NCI-H2081 treated with DMSO at 0.1 percent for 48 hours (cell line): ENCODE measurements at regions not wholly inside any gene's neighbourhood (a gene's known extent, or its start where the extent isn't known, plus 50 kb on each side); places are given as distances from the start of the nearest gene placed in this dataset.

Source experiments
- DNase-seq: peaks from one replicate; lab custom pipeline; 2025; lab: John Stamatoyannopoulos, UW

DNA sequence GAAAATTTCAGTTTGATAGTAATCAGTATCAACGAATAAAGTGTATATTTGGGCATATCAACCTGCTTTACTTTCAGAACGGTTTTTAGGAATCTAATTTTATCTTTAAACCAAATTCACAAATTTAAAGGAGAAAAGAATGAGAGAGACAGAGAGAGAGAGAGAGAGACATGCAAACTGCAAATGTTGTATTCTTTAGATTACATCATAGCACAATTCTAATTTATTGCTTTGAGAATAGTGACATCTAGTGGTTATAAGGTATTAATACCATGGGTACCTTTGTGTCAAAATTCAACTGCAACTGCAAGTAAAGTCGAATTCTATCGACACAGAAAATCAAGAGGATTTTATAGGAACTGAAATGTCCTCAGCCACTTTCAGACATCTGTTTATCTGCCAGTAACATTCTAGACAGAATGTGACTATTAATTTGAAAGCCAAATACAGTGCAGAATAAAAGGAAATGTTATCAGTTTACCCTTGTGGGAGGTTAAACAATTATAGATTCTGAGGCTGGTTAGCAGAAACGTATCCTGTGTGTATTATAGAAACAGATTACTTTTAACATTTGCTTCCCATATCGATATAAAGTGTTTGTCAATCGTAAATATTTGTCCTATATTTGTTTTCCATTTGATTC lies 529.8 kb upstream of the VRK2 start:
- DNase-seq: peak; percentile 35

DNA sequence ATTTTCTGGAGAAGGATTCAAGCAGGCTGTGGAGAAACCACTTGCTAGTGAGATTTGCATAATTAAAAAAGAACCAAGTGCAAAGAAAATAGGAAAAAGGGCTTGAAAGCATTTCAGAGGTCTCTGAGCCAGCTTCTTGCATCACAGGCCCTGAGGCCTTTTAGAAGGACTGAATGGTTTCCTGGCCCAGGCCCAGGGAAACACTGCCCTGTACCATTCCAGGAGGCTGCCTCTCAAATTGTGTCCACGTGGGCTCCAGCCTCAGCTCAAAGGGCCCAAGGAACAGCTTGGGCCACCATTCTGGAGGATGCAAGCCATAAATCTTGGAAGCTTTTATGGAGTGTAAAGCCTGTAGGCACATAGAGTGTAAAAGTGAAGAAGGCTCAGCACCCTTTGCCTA lies 523.3 kb upstream of the VRK2 start:
- no peak for DNase-seq

DNA sequence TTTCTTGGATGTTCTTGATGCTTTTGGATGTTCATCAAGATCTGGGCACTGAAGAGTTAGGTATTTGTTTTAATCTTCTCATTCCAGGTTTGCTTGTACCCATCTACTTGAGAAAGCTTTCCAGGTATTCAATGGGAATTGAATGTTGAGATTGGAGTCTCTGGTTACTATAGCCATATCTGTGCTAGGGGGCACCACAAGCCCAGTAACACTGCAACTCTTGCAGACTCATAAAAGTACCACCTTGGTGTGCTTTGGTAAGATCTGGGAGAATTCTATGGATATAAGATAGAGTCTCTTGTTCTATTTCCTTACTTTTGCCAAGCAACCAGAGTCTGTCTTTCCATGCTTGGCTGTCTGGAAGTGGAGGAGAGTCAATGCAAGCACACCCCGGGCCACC lies 518.9 kb upstream of the VRK2 start:
- no peak for DNase-seq

DNA sequence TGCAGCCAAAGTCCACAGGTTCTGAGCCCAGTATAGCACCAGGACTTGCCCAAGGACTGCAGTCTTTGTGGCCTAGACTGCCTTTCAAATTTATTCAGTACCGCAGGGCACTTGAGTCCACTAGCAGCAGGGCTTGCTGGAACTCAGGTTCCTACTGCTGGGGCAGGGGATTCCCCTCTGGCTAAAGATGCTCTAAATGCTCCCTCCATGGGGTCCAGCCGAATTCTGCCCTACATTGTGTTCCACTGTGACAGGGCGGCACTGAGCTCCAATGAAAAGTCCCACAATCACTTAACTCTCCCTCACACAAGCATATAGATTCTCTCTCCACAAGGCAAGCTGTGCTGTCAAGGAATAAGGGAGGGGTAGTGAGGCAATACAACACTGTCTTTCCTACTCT lies 518.1 kb upstream of the VRK2 start:
- no peak for DNase-seq

DNA sequence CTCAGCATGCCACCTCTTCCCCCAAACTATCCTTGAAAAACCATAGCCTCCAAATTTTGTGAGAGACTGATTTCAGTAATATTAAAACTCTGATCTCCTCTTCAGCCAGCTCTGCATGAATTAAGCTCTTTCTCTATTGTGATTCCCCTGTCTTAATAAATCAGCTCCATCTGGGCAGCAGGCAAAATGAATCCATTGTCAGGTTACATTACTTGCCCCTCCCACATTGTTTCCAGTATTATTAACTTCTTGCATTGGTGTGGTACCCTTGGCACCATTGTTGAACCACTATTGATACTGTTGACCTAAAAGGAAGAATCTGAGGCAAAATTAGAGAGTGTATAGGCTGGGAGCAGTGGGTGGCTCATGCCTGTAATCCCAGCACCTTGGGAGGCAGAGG lies 512.2 kb upstream of the VRK2 start:
- DNase-seq: no peak

DNA sequence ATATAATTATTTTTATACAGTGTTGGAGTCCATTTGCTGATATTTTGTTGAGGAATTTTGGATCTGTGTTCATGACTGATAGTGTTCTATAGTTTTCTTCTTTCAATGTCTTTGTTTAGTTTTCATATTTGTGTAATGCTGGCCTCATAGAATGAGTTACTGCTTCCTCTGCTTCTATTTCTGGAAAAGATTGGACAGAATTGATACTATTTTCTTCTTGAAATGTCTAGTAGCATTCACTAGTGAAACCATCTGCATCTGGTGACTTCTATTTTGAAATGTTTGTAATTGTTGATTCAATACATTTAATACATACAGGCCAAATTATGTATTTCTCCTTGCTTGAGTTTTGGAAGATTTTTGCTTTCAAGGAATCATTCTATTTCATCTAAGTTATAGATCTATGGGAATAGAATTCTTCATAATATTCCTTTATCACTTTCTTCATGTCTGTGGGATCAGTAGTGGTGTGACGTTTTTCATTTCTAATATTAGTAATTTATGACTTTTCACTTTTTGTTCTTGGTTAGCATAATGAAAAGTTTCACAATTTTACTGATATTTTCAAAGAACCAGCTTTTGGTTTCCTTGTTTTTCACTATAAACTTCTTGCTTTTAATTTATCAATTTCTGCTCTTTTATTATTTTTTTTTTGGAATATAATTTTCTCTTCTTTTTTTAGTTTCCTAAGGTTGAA lies 509.9 kb upstream of the VRK2 start:
- no peak for DNase-seq

DNA sequence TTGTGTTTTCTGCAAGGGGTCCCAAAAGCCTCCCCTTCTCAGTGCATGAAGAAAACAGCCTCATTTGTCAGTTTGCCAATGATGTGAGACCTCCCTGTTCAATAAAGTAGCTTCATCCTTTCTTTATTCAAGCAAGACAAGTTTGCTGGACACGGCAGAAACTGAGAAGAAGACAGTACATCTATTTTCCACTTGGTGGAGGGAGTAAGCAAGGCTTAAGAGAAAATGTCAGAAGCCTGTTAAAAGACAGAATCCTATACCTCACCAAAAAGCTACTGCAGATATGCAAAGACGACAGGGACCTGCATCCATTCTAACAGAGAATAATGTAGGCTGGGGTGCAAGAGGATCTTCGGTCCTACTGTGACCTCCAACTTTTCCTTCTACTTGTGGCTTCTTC lies 506.8 kb upstream of the VRK2 start:
- no peak for DNase-seq

DNA sequence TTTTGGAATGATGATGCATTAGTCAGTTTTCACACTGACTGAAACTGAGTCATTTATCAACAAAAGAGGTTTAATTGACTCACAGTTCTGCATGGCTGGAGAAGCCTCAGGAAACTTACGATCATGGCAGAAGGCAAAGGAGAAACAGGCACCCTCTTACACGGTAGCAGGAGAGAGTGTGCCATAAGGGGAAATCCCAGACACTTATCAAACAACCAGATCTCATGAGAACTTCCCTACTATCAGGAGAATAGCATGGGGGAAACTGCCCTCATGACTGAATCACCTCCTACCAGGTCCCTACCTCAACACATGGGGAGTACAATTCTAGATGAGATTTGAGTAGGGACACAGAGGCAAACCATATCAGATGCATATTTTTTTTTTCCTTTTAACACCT lies 504.5 kb upstream of the VRK2 start:
- DNase-seq: no peak

DNA sequence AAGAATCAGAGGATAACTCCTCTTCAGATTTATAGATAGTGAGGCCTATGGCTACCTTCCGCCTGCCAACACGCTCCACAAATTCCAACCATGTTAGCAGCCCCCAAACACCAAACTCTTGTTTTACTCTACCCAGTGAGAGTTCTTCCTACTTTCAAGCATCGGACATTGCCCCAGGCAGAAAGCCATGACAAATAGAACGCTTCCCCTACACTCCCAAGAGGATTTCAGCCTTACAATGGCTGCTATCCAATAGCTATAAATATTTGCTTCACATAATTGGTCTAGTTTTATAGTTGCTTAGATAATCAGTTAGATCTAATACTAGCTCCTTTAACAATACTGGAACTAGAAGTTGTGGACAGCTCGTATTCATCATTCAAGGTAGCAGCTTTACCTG lies 503.4 kb upstream of the VRK2 start:
- DNase-seq: no peak

DNA sequence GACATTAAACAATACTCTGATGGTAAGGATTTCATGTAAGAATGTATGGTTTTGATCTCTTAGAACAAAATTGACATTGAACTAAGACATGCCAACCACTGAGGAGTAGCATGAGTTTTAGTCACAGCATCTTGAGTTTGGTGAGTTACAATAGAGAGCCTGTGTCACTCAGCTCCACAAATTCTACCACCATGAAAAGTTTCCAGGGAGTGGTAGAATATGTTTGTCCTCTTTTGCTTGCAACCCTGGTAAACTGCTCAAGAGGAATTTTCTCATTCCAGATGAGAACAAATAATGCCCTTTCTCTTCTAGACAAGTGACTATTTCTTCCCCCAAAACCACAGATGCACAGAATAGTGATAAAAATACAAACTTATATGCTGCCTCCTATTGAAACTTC lies 502.0 kb upstream of the VRK2 start:
- no peak for DNase-seq

DNA sequence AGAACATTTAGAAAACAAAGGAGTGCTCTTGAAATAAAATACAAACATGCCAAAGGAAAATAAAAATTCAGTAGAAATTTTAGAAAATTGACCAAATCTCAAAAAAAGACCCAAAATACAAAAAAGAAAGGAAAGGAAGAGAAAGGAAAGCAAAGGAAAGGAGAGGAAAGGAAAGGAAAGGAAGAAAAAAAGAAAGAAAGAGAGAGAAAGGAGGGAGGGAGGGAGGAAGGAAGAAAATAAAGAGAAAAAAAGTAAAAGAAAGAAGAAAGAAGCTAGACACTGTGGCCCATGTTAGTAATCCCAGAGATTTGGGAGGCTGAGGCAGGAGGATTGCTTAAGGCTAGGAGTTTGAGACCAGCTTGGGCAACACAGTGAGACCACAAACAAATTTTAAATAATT lies 500.1 kb upstream of the VRK2 start:
- DNase-seq: no peak

DNA sequence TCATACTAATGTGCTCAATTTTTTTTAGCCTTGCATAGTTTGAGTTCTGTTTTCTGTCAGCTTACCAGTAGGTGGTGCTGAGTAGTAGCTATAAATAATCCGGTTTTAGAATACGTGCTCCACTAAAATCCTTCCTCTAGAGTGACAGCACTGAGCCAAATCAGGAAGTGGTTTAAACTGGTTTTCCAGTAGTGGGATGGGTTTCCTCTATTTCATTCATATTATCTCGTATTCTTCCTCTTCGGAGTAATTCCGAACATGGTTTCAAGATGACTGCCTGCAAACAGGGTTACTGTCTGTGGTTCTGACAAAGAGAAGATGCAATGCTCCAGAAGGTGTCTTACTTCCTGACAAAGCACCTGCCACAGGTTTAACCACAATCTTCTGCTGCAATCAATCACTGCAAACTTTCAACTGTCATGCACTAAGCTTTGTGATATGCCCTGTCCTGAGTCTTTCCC lies 496.9 kb upstream of the VRK2 start:
- peak; percentile 47 for DNase-seq

DNA sequence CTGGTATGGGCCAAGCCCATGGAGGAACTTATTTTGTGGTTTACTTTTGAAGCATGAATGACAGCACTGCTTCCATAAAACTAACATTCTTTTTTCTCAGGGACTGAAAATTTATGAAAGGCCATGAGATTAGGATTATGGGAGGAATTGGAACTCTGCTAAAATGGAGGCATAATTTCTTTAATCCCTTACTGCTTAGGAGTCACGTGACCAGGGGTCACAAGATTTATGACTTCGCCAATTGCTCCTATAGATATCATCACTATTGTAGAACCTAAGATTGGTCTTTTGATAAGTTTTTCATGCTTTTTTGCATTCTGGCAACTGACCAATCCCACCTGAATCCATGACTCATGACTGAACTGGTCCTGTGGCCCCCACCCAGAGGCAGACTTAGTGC lies 495.7 kb upstream of the VRK2 start:
- no peak for DNase-seq

DNA sequence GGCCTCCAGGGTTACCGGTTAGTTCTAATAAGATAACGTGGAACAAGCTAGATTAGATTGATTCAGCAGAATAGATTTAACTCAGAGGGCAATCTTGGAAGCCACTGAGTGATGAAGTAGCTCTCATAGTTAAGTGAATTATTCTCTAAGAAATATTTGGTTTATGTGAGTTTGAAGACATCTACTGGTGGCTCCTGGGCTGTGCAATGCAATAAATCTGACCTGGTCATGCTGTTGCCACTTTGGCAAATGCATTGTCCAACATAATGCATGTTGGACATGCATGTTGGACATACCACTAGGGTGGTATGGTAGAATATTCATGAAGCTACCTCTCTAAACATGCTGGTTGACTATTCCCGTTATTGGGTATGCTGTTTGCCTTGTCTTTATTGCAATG lies 493.7 kb upstream of the VRK2 start:
- no peak for DNase-seq

DNA sequence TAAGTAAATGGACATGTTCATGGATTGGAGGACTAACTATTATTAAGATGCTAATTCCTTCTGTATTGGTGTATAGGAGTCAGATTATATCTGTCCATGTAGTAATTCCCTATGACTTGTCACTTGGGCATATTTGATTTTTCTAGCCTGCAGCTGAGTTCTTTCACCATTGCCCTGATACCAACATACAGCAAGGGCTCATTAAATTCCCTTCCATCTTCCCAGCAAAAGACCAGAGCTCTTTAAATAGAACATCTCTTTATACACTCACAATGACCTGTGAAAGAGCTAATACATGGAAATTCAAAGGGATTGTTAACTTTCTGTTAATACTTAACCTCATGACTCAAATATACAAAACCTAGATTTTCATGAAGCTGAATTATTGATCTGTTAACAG lies 492.3 kb upstream of the VRK2 start:
- no peak for DNase-seq

DNA sequence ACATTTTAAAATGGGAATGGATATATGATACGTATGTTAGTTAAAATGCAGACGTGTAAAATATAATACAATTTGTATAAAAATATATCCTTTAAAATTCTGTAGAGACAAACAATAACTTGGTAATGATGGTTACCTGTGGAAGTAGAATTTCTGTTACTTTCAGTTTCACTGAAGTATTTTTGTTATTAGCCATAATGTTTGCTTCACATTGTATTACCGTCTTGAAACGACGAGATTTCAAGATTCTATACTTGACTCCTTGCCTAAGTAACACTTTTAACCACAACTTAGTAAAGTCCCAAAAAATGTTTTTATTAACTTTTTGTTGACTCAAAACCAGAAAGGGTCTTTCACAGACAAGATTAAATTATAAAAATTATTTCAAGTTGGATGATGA lies 488.3 kb upstream of the VRK2 start:
- DNase-seq: no peak

DNA sequence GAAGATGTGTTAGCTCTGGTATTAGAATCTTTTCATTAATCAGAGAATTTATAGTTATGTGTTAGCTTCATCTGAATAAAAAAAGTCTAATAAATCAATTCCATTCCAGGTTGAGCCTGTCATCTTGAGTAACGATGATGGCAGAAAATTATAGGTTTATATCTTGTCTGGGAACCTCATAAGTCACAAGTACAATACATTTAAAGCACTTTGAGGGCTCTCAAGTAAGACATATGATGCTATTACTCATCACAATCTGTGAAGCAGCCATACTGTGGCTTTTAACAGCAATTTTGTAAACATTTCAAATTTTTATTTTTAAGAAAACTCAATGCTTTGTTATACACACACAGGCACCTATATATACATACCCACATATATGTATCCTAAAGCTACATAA lies 484.1 kb upstream of the VRK2 start:
- no peak for DNase-seq

DNA sequence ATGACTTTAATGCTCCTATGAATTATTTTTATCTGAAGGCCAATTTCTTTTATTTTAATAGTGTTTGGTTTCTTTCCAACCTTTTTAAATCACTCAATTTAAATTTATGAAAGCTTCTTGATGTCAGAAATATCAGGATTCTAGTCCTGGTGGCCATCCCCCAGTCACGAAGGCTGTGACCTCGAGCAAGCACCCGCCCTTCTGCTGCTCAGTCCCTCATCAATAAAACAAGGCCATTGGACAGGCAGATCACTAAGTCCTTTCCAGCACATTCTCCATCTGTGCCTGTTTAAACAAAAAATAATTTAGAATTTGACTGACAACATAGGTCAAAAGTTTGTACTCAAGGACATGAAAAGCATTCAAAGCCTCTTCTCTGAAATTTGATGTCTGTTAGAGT lies 483.6 kb upstream of the VRK2 start:
- no peak for DNase-seq

DNA sequence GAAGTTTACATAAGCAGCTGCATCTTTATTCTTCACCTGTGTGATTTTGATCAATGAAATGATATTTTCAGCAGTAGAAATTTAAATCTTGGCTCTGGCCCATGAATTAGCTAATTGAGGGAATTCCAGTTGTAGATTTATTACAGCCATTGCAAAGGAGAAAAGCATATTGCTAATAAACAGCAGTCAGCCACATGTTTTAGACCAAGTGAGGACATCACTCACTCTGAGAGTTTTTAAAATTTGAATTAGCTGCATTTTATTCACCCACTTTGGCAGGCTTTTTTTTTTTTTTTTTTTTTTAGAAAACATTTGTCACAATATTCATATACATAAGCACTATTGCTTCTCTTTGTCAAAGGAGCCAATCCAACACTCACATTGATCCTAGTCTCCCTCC lies 479.4 kb upstream of the VRK2 start:
- no peak for DNase-seq

DNA sequence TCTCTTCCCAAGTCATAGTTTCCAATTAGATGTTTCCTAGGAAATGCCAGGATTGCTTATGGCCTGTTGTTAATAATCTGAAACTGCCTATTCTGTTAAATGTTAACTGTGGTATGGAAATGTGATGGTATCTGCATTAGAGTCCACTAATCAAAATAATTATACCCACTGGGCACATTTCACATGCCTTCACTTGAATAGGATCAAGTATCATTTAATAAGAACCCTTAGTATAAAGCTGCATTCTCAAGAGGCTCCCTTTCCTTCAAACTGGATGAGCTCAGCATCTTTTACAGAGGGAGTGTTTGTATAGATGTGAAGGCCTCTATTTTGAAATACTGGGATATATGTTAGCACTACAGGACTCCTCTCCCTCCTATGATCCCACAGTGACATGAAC lies 477.2 kb upstream of the VRK2 start:
- DNase-seq: no peak

DNA sequence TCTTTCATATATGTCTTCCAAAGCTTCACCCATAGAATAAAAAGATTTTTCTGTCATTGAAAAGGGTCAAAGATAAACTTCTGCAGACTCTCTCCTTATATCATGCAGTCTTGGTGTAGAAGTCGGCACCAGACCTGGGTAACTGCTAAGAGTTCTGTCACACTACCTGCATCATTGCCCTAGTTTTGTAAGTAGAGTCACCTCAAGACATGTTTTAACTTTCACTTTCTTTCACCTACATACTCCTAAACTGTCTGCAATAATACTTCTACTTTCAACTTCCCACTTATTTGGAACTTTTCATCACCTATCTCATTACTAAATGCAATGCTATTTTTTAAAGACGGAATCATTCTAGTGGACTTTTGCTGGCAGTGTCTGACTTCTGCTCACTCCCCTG lies 475.6 kb upstream of the VRK2 start:
- no peak for DNase-seq

DNA sequence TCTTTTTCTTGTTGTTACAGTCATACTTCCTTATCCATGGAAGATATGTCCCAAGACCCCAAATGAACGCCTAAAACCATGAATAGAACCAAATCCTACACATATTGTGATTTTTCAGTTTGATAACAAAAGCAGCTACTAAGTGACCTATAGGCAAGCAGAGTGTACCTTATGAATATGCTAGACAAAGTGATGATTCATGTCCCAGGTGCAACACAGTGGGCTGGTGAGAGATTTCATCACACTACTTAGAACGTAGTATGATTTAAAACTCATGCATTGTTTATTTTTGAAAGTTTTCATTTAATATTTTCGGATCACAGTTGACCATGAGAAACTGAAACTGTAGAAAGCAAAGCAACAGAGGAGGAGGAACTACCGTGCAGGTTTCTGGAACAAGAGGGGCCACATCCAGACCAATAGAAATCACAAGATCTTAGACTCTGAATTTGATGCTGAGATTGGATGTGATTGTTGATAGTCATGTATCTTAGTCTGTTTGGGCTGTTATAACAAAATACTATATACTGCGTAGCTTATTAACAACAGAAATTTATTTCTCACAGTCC lies 470.8 kb upstream of the VRK2 start:
- DNase-seq: no peak

DNA sequence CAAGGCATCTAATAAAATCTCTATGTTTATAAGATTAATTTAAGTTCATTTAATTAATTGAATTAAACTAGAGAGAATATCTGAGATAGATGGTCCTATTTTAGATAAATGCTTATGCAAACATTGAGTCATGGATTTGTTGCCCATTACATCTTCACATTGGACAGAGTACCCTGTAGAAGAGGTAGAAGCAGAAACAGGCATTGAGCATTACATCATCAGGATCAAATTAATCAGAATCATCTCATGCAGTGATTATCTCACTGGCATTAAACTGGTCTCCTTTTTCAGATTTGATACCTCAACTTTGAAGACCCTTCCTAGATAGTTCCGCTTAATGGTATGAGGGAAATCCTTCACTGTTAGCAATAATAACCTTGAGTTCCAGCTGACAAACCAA lies 469.6 kb upstream of the VRK2 start:
- no peak for DNase-seq

DNA sequence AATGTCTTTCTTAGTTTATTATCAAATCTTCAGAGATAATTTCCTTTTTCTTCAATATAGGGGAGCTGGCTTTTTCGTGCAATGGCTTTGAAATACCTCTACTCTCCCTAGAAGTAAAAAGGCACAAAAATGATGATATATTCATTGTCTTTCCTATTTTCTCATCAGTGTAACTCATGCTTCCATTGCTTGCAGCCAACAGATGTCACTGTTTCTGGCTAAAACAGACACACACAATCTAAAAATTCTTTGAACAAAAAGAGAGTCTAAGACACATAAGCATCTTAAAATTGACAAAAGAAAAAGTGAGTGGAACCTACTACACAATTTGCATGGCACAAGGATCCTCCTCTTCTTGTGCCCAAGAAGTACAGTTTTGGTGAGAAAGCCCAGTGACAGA lies 448.7 kb upstream of the VRK2 start:
- DNase-seq: peak; percentile 3
